ENCODE measurements at regions not wholly inside any gene's neighbourhood (a gene's known extent, or its start where the extent isn't known, plus 50 kb on each side); places are given as distances from the start of the nearest gene placed in this dataset.

GRCh38 chr18:38982072-38982471 lies 1416.5 kb upstream of the CELF4 start:
- Histone ChIP-seq H3K27me3 (no peaks in the 10 kb centered on the region), H3K4me3 (no peak overlapping the region), H3K4me1 (no peaks in the 10 kb centered on the region), H3K9me3 (no peaks in the 10 kb centered on the region), H3K27ac (no peak overlapping the region), H3K36me3 (no peaks in the 10 kb centered on the region)
- 100% methylated on average over 1 of the region's 1 CpG for WGBS, 2 donors
- TF ChIP-seq EP300 (IDR thresholded peaks at IDR 0.05): no peak
- TF ChIP-seq POLR2A (IDR thresholded peaks at IDR 0.05): no peak
- no peak for TF ChIP-seq CTCF (IDR thresholded peaks at IDR 0.05)
- no peak for DNase-seq (ENCODE audit: low spot score in 2 of 2)

DNA sequence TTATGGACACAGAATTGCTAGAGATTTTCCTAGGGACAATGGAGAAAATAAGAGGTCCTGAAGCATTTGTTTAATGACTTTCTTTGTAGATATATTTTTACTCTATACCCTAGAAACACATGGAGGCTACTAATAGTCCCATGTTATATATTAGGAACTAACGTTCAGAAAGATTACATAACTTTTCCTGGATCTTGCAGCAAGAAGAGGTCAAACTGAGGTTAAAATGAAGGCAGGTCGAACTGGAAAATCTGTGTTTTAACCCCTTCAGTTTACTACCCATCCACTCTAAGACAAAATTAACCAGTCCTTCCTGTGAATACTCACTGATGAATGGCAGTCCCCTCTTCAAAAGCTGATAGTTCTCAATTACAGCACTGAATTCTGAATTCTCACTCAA lies 1415.8 kb upstream of the CELF4 start:
- Histone ChIP-seq H3K4me1 (no peaks in the 10 kb centered on the region), H3K27ac (no peak overlapping the region), H3K36me3 (no peaks in the 10 kb centered on the region), H3K27me3 (no peaks in the 10 kb centered on the region), H3K4me3 (no peak overlapping the region), H3K9me3 (no peaks in the 10 kb centered on the region)
- no peak for DNase-seq (ENCODE audit: low spot score in 2 of 2)
- TF ChIP-seq CTCF (IDR thresholded peaks at IDR 0.05) (no peak), EP300 (IDR thresholded peaks at IDR 0.05) (no peak), POLR2A (IDR thresholded peaks at IDR 0.05) (no peak)
- WGBS, 2 donors: 2 to 6% methylated on average over 2 of the region's 2 CpGs

DNA sequence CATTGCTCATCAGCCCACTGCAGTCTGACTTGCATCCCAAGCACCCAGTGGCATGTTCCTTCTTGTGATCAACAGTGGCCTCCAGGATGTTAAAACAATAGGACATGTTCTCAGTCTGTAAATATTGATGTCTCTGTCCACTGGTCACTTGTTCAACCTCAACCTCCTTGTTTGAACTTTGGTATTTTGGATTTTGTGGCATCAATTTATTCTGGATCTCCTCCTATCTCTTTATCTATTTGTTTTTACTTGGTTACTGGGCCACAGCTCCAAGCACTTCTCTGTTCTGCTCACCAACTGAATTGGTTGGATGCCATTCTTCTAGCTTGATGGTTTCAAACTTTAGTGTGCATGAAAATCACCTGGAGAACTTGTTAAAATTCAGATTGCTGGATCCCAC lies 1414.8 kb upstream of the CELF4 start:
- DNase-seq (ENCODE audit: low spot score in 2 of 2): no peak
- no peaks in the 10 kb centered on the region for H3K36me3 ChIP-seq
- no peak overlapping the region for H3K4me3 ChIP-seq
- TF ChIP-seq POLR2A (IDR thresholded peaks at IDR 0.05): no peak
- TF ChIP-seq EP300 (IDR thresholded peaks at IDR 0.05): no peak
- TF ChIP-seq CTCF (IDR thresholded peaks at IDR 0.05): no peak
- H3K4me1 ChIP-seq: no peaks in the 10 kb centered on the region
- no peaks in the 10 kb centered on the region for H3K27me3 ChIP-seq
- H3K9me3 ChIP-seq: no peaks in the 10 kb centered on the region
- H3K27ac ChIP-seq: no peak overlapping the region

- Histone ChIP-seq H3K4me1 (no peaks in the 10 kb centered on the region), H3K27me3 (no peaks in the 10 kb centered on the region), H3K9me3 (no peaks in the 10 kb centered on the region), H3K27ac (no peak overlapping the region), H3K36me3 (no peaks in the 10 kb centered on the region), H3K4me3 (no peak overlapping the region)
- WGBS, 2 donors: 95 to 100% methylated on average over 1 of the region's 1 CpG
- TF ChIP-seq POLR2A (IDR thresholded peaks at IDR 0.05) (no peak), EP300 (IDR thresholded peaks at IDR 0.05) (no peak), CTCF (IDR thresholded peaks at IDR 0.05) (no peak)
- DNase-seq (ENCODE audit: low spot score in 2 of 2): no peak
Observed at GRCh38 chr18:38972571-38972970, 1407.0 kb upstream of the CELF4 start.

- TF ChIP-seq EP300 (IDR thresholded peaks at IDR 0.05) (no peak), POLR2A (IDR thresholded peaks at IDR 0.05) (no peak), CTCF (IDR thresholded peaks at IDR 0.05) (no peak)
- Histone ChIP-seq H3K36me3 (no peaks in the 10 kb centered on the region), H3K4me1 (no peaks in the 10 kb centered on the region), H3K4me3 (no peak overlapping the region), H3K9me3 (no peaks in the 10 kb centered on the region), H3K27me3 (no peaks in the 10 kb centered on the region), H3K27ac (no peak overlapping the region)
- no peak for DNase-seq (ENCODE audit: low spot score in 2 of 2)
- 65 to 68% methylated on average over 7 of the region's 7 CpGs for WGBS, 2 donors
Observed at GRCh38 chr18:38971881-38972280, 1406.3 kb upstream of the CELF4 start.
